ENCODE measurements at regions not wholly inside any gene's neighbourhood (a gene's known extent, or its start where the extent isn't known, plus 50 kb on each side); places are given as distances from the start of the nearest gene placed in this dataset.

GRCh38 chr2:60312618-60313017 is 240.8 kb downstream of the BCL11A start:
- TF ChIP-seq CTCF (IDR thresholded peaks at IDR 0.05) (no peak), EZH2 (IDR thresholded peaks at IDR 0.05; ENCODE audit: borderline replicate concordance, insufficient read depth, low read depth, low read length, poor library complexity, severe bottlenecking) (no peak)
- no peak overlapping the region for H3K9ac ChIP-seq (ENCODE audit: low read length)
- peak overlapping the region; percentile 33 for H3K4me3 Mint-ChIP-seq
- peaks cover 8% of the 10 kb centered on the region for H3K79me2 ChIP-seq (ENCODE audit: control insufficient read depth, insufficient read depth, low read length)
- H3K4me1 ChIP-seq (ENCODE audit: control insufficient read depth in 2 of 2, insufficient read depth in 2 of 2, low read length in 2 of 2) = peaks cover 64 to 83% of the 10 kb centered on the region in 2 donors
- POLR2A ChIA-PET = interaction anchor here (0.6 to 0.7 kb wide), 3 partner anchors 22 to 206 kb away, joined by 3 to 5 read pairs (median 3); no protein-coding TSS in a partner anchor
- no peaks in the 10 kb centered on the region for H4K20me1 ChIP-seq (ENCODE audit: control insufficient read depth, insufficient read depth, low read length, poor library complexity, severe bottlenecking)
- no peaks in the 10 kb centered on the region for H3K9me3 Mint-ChIP-seq (ENCODE audit: insufficient read depth)
- no peaks in the 10 kb centered on the region for H3K9me3 ChIP-seq (ENCODE audit: control extremely low read depth in 1 of 3, control insufficient read depth in 2 of 3, insufficient read depth in 1 of 3, low read length in 2 of 3)
- no peaks in the 10 kb centered on the region for H3K27me3 Mint-ChIP-seq
- peaks cover 89% of the 10 kb centered on the region for H3K4me1 Mint-ChIP-seq
- peak overlapping the region; percentile 70 for H3K27ac Mint-ChIP-seq
- DNase-seq (peak; percentile 42), ATAC-seq (ENCODE audit: low read depth) (no peak)
- H3K27me3 ChIP-seq (replicated peaks in 1 of 4; ENCODE audit: control extremely low read depth in 1 of 4, control insufficient read depth in 3 of 4, insufficient read depth in 4 of 4, low read length in 3 of 4) = no peaks in the 10 kb centered on the region
- H2AFZ ChIP-seq (ENCODE audit: insufficient read depth, low read depth, low read length, poor library complexity, severe bottlenecking) = no peak overlapping the region
- intact Hi-C loops (cut with micrococcal nuclease) = no loop called here
- 83% methylated on average over 1 of the region's 1 CpG for WGBS (ENCODE audit: insufficient coverage)
- peak overlapping the region; percentile 44 for H3K4me2 ChIP-seq (replicated peaks; ENCODE audit: low read depth, low read length, poor library complexity, severe bottlenecking)
- CTCF ChIA-PET = interaction anchor here (0.9 to 1.3 kb wide), 5 partner anchors 8 to 243 kb away, joined by 3 read pairs; no protein-coding TSS in a partner anchor
- H3K36me3 ChIP-seq (replicated peaks in 1 of 2; ENCODE audit: control extremely low read depth in 1 of 2, control insufficient read depth in 1 of 2, extremely low read depth in 1 of 2, insufficient read depth in 2 of 2, low read length in 1 of 2) = no peaks in the 10 kb centered on the region
- H3K27ac ChIP-seq (ENCODE audit: low read length in 2 of 2) = peak overlapping the region in 1 of 2 donors; percentile 9
- H3K4me3 ChIP-seq (ENCODE audit: control extremely low read depth in 1 of 5, extremely low read depth in 1 of 5, insufficient read depth in 1 of 5, low read depth in 2 of 5, low read length in 4 of 5) = no peak overlapping the region

GRCh38 chr2:60311524-60311923 is 241.9 kb downstream of the BCL11A start:
- Histone ChIP-seq H3K79me2 (ENCODE audit: control insufficient read depth, insufficient read depth, low read length) (peaks cover 8% of the 10 kb centered on the region), H3K9me3 (ENCODE audit: control extremely low read depth in 1 of 3, control insufficient read depth in 2 of 3, insufficient read depth in 1 of 3, low read length in 2 of 3) (no peaks in the 10 kb centered on the region), H3K4me1 (ENCODE audit: control insufficient read depth in 2 of 2, insufficient read depth in 2 of 2, low read length in 2 of 2) (peaks cover 53 to 75% of the 10 kb centered on the region in 2 donors), H3K27me3 (replicated peaks in 1 of 4; ENCODE audit: control extremely low read depth in 1 of 4, control insufficient read depth in 3 of 4, insufficient read depth in 4 of 4, low read length in 3 of 4) (no peaks in the 10 kb centered on the region), H3K4me2 (replicated peaks; ENCODE audit: low read depth, low read length, poor library complexity, severe bottlenecking) (no peak overlapping the region), H3K27ac (ENCODE audit: low read length in 2 of 2) (no peak overlapping the region), H3K9ac (ENCODE audit: low read length) (no peak overlapping the region), H3K4me3 (ENCODE audit: control extremely low read depth in 1 of 5, extremely low read depth in 1 of 5, insufficient read depth in 1 of 5, low read depth in 2 of 5, low read length in 4 of 5) (no peak overlapping the region), H2AFZ (ENCODE audit: insufficient read depth, low read depth, low read length, poor library complexity, severe bottlenecking) (no peak overlapping the region), H3K36me3 (replicated peaks in 1 of 2; ENCODE audit: control extremely low read depth in 1 of 2, control insufficient read depth in 1 of 2, extremely low read depth in 1 of 2, insufficient read depth in 2 of 2, low read length in 1 of 2) (no peaks in the 10 kb centered on the region), H4K20me1 (ENCODE audit: control insufficient read depth, insufficient read depth, low read length, poor library complexity, severe bottlenecking) (no peaks in the 10 kb centered on the region)
- ATAC-seq (ENCODE audit: low read depth) (no peak), DNase-seq (no peak)
- intact Hi-C loops (cut with micrococcal nuclease) = no loop called here
- TF ChIP-seq EZH2 (IDR thresholded peaks at IDR 0.05; ENCODE audit: borderline replicate concordance, insufficient read depth, low read depth, low read length, poor library complexity, severe bottlenecking) (no peak), CTCF (IDR thresholded peaks at IDR 0.05) (no peak)
- no peaks in the 10 kb centered on the region for H3K27me3 Mint-ChIP-seq
- no CpG with 5 or more reads among the region's 1 CpG for WGBS (ENCODE audit: insufficient coverage)
- CTCF ChIA-PET = interaction anchor here (1.2 kb wide), 1 partner anchor 244 kb away, joined by 3 read pairs; no protein-coding TSS in a partner anchor
- peaks cover 85% of the 10 kb centered on the region for H3K4me1 Mint-ChIP-seq
- no peaks in the 10 kb centered on the region for H3K9me3 Mint-ChIP-seq (ENCODE audit: insufficient read depth)
- H3K27ac Mint-ChIP-seq = no peak overlapping the region
- POLR2A ChIA-PET = interaction anchor here (1.0 kb wide), 1 partner anchor 39 kb away, joined by 3 read pairs; no protein-coding TSS in a partner anchor
- H3K4me3 Mint-ChIP-seq = no peak overlapping the region
